Ovary (tissue), 7 donors: ENCODE measurements at regions not wholly inside any gene's neighbourhood (a gene's known extent, or its start where the extent isn't known, plus 50 kb on each side); places are given as distances from the start of the nearest gene placed in this dataset.
A peak's percentile ranks its signal among the peaks of the same experiment; 100 is the strongest.

Source experiments
- DNase-seq, 5 donors: peaks; one replicate each; pipeline ENCODE4 v3.0.0-alpha.2; 2019 to 2020
- H3K27ac ChIP-seq, 2 donors: fragments of 200-600 bp; one replicate each; pipeline versions ENCODE4 v1.5.1 to v1.8.0; 2019 to 2022
- H3K27me3 ChIP-seq: fragments of 200-600 bp; one replicate; pipeline ENCODE4 v1.8.0; 2022
- H3K36me3 ChIP-seq: fragments of 200-600 bp; sonication (generic); one replicate; pipeline ENCODE4 v1.5.1; 2019
- H3K4me1 ChIP-seq: one replicate; pipeline ENCODE4 v1.8.1; 2013; ENCODE audit warnings: mild to moderate bottlenecking, moderate library complexity; ENCODE audit not compliant: insufficient read depth
- H3K4me3 ChIP-seq: fragments of 200-600 bp; sonication (generic); one replicate; pipeline ENCODE4 v1.5.1; 2017
- H3K9me3 ChIP-seq, 2 donors: fragments of 200-600 bp in 1 of 2; sonication (generic) in 1 of 2; one replicate each; pipeline versions ENCODE4 v1.5.1 to v1.8.1; 2013 to 2019; ENCODE audit warnings: mild to moderate bottlenecking in 1 of 2, moderate library complexity in 1 of 2
- EP300 ChIP-seq: sonication (generic); formaldehyde crosslinking; IDR thresholded peaks from one replicate; pipeline ENCODE4 v1.6.1; 2017; ENCODE audit warnings: antibody characterized with exemption
- POLR2A ChIP-seq: fragments of 450-650 bp; IDR thresholded peaks from one replicate; pipeline ENCODE4 v1.6.1; 2017; ENCODE audit warnings: antibody characterized with exemption, mild to moderate bottlenecking, moderate library complexity
- WGBS, 3 donors: extraction: QIAGEN DNeasy Blood & Tissue Kit in 1 of 3; methylation state at CpG; one replicate each; pipeline versions ENCODE4 v1.1.5 to v1.1.7; 2013 to 2017; 5-methylcytosine and 5-hydroxymethylcytosine counted together
- intact Hi-C, 4 donors: fragments of 100-400 bp; cut with DNase I; formaldehyde crosslinking; loops; one replicate each; pipeline versions ENCODE4 v1.11.0 to v1.15.1; 2022 to 2023
- TF ChIP-seq, protein P1 (sequence below), 3 donors: fragments of 450-650 bp in 2 of 3; fragments of 200-600 bp in 1 of 3; IDR thresholded peaks; one replicate each; pipeline versions ENCODE4 v1.5.1 to v1.8.0; 2016 to 2022; ENCODE audit warnings: antibody characterized with exemption in 3 of 3, mild to moderate bottlenecking in 1 of 3
- donor health status: DM: no; HTN: no; CAD: no; lungs with moderate emphysema.
- donor health status: DM: no; HTN: no; CAD: no.
- donor health status: Bipolar disorder and iron deficiency.
- donor health status: DM: no; HTN: no; CAD: no.
- donor health status: DM: yes; HTN: yes; CAD: no.

DNA sequence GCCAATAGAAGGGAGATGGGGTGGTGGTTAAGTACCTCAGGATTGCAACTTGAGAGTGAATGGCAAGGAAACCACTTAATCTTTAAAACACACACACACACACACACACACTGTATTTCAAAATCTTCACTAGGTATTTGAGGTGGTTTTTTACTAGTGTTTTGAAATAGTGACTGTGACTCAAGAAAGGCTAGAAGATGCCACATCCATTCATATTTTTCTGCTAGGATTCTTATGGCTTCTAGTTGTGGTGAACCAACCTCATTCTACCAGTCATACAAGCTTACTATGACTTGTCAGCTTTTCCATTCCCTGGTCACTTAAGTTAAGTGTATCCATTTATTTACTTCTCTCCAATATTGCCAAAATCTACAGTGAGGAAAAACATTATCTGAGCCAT, 519.4 kb upstream of the JAG1 start:
- no peak overlapping the region for H3K4me3 ChIP-seq
- TF ChIP-seq, protein P1, sequence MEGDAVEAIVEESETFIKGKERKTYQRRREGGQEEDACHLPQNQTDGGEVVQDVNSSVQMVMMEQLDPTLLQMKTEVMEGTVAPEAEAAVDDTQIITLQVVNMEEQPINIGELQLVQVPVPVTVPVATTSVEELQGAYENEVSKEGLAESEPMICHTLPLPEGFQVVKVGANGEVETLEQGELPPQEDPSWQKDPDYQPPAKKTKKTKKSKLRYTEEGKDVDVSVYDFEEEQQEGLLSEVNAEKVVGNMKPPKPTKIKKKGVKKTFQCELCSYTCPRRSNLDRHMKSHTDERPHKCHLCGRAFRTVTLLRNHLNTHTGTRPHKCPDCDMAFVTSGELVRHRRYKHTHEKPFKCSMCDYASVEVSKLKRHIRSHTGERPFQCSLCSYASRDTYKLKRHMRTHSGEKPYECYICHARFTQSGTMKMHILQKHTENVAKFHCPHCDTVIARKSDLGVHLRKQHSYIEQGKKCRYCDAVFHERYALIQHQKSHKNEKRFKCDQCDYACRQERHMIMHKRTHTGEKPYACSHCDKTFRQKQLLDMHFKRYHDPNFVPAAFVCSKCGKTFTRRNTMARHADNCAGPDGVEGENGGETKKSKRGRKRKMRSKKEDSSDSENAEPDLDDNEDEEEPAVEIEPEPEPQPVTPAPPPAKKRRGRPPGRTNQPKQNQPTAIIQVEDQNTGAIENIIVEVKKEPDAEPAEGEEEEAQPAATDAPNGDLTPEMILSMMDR (IDR thresholded peaks at IDR 0.05): no peak
- no peak for TF ChIP-seq EP300
- no peak for TF ChIP-seq POLR2A
- no peaks in the 10 kb centered on the region for H3K36me3 ChIP-seq
- H3K9me3 ChIP-seq: no peaks in the 10 kb centered on the region
- intact Hi-C loops: no loop called here
- no peaks in the 10 kb centered on the region for H3K4me1 ChIP-seq
- DNase-seq: no peak
- no peaks in the 10 kb centered on the region for H3K27me3 ChIP-seq
- no peak overlapping the region for H3K27ac ChIP-seq

DNA sequence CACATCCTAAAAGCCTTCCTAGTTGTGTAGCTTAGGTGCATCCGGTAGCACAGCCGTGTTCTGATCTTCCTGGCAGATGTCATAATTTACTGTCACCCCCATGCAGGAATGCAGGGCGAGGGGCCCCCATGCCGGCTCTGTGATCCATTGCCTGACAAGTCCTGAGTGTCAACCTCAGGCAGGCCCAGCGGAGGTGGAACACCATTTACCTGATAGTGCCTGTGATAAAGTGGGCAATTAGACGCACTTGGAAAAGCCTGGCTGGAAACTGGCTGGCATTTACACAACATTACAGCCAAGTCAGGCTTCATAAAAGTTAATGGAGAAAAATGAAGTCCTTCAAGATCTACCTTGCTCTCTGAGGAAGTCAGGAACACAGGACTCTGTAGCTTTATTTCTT, 521.4 kb upstream of the JAG1 start:
- H3K27me3 ChIP-seq: no peaks in the 10 kb centered on the region
- H3K4me3 ChIP-seq: no peak overlapping the region
- DNase-seq: no peak
- intact Hi-C loops: no loop called here
- 77 to 83% (median 77%) methylated on average over 6 of the region's 6 CpGs for WGBS, 3 donors
- TF ChIP-seq POLR2A: no peak
- no peak for TF ChIP-seq EP300
- TF ChIP-seq, protein P1 (IDR thresholded peaks at IDR 0.05): no peak
- no peaks in the 10 kb centered on the region for H3K9me3 ChIP-seq
- no peaks in the 10 kb centered on the region for H3K36me3 ChIP-seq
- no peak overlapping the region for H3K27ac ChIP-seq
- H3K4me1 ChIP-seq: no peaks in the 10 kb centered on the region

DNA sequence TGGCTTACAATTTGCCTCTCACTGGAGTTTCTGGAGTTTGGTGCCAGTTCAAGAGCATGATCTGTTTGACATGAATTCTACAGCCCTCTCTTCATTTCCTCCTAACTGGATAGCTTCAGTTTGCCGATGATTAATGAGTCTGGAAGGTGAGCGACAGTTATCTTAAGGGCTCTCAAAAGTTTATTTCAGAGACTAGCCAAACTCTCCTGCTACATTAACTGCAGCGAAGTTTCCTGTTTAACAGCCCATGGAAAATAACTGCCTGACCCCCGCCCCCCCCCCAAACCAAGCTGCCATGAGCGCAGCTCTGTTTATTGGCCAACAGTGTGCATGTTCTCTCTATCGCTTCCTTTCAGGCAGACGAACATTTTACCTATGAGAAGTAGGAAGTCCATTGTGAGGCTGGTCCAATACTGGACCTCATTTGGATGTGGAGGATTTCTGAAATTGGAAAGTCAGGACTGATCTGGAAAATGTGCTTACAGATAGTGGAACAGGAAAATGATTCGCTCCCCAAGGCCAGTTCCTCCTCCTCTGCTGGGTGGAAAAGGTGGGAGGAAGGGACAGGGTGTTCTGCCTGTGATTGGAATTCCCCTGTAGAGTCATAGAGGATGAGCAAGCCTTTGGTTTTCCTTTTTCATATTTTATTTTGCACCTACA, 522.2 kb upstream of the JAG1 start:
- intact Hi-C loops: no loop called here
- no peak overlapping the region for H3K4me3 ChIP-seq
- TF ChIP-seq, protein P1 (IDR thresholded peaks at IDR 0.05): no peak
- TF ChIP-seq EP300: no peak
- no peak for TF ChIP-seq POLR2A
- no peak overlapping the region for H3K27ac ChIP-seq
- WGBS, 3 donors: 53 to 60% (median 59%) methylated on average over 7 to 8 of the region's 8 CpGs
- no peaks in the 10 kb centered on the region for H3K9me3 ChIP-seq
- no peaks in the 10 kb centered on the region for H3K36me3 ChIP-seq
- no peaks in the 10 kb centered on the region for H3K4me1 ChIP-seq
- peak in 1 of 5 donors; percentile 39 for DNase-seq
- H3K27me3 ChIP-seq: no peaks in the 10 kb centered on the region

DNA sequence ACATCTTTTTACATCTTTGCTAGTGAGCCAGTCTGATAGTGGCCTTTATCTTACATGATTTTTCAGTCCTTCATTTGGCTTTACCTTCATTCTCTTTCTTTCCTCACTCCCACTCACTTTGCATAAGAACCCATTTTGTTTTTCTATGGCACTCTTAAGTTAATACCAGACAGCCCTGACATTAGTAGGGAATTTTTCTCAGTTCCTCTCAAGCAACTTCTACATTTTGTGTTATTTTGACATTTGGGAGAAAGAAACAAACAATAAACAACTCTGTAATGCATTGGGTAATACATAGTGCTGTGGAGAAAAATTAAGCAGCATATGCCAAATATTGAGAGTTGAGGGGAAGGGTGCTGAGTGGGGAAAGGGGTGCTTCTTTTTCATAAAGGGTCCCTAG, 524.1 kb upstream of the JAG1 start:
- Histone ChIP-seq H3K27me3 (no peaks in the 10 kb centered on the region), H3K9me3 (no peaks in the 10 kb centered on the region), H3K27ac (no peak overlapping the region), H3K4me1 (no peaks in the 10 kb centered on the region), H3K36me3 (no peaks in the 10 kb centered on the region), H3K4me3 (no peak overlapping the region)
- TF ChIP-seq, protein P1 (IDR thresholded peaks at IDR 0.05): no peak
- TF ChIP-seq POLR2A: no peak
- TF ChIP-seq EP300: no peak
- no peak for DNase-seq
- intact Hi-C loops: no loop called here
